ENCODE measurements at regions not wholly inside any gene's neighbourhood (a gene's known extent, or its start where the extent isn't known, plus 50 kb on each side); places are given as distances from the start of the nearest gene placed in this dataset.

DNA sequence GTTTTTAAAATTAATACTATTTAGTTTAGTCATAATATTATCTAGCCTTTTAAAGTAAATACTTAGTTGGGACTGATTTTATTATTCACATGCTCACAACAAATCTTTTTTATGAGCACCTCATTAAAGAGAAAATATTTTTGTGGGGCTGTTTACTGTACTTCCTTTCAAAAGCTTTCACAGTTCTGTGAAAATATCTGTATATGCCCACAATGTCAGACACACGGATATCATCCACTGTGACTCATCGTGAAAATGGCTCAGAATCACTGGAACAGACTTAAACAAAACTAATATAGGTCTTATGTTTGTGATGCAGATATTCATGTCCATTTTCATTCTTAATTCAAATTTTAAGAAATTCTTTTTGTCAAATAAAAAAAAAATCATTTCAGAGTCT lies 305.2 kb downstream of the RAB38 start:
- no peak for TF ChIP-seq POLR2A (IDR thresholded peaks at IDR 0.05)
- TF ChIP-seq, protein P1, sequence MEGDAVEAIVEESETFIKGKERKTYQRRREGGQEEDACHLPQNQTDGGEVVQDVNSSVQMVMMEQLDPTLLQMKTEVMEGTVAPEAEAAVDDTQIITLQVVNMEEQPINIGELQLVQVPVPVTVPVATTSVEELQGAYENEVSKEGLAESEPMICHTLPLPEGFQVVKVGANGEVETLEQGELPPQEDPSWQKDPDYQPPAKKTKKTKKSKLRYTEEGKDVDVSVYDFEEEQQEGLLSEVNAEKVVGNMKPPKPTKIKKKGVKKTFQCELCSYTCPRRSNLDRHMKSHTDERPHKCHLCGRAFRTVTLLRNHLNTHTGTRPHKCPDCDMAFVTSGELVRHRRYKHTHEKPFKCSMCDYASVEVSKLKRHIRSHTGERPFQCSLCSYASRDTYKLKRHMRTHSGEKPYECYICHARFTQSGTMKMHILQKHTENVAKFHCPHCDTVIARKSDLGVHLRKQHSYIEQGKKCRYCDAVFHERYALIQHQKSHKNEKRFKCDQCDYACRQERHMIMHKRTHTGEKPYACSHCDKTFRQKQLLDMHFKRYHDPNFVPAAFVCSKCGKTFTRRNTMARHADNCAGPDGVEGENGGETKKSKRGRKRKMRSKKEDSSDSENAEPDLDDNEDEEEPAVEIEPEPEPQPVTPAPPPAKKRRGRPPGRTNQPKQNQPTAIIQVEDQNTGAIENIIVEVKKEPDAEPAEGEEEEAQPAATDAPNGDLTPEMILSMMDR (IDR thresholded peaks at IDR 0.05): no peak

Data from tibial nerve (tissue), 3 donors.